22Rv1 (cell line): ENCODE measurements at regions not wholly inside any gene's neighbourhood (a gene's known extent, or its start where the extent isn't known, plus 50 kb on each side); places are given as distances from the start of the nearest gene placed in this dataset.

Experiments used
- CTCF ChIP-seq: fragments of 450-650 bp; IDR thresholded peaks from 2 replicates; pipeline ENCODE4 v1.5.1; 2017; ENCODE audit warnings: mild to moderate bottlenecking
- ZFX ChIP-seq: fragments of 450-650 bp; IDR thresholded peaks from 2 replicates; pipeline ENCODE4 v1.6.1; 2017; ENCODE audit warnings: antibody characterized with exemption, borderline replicate concordance

GRCh38 chr2:14257801-14258507, 374.6 kb upstream of the LRATD1 start:
- no peak for TF ChIP-seq CTCF
- no peak for TF ChIP-seq ZFX
